H1 (cell line): ENCODE measurements at regions not wholly inside any gene's neighbourhood (a gene's known extent, or its start where the extent isn't known, plus 50 kb on each side); places are given as distances from the start of the nearest gene placed in this dataset.

Experiments
- CTCF ChIA-PET: fragments of 300-600 bp; sonication (Branson Sonifier 250); formaldehyde crosslinking; loops from one replicate; lab custom pipeline; 2021; ENCODE audit not compliant: partially characterized antibody; lab: Charles Lee
- POLR2A ChIA-PET: fragments of 300-600 bp; sonication (Branson Sonifier 250); formaldehyde crosslinking; loops from one replicate; lab custom pipeline; 2021; ENCODE audit warnings: inconsistent platforms; ENCODE audit not compliant: partially characterized antibody; lab: Charles Lee
- DNase-seq, 2 experiments: peaks; one replicate each; pipeline versions ENCODE4 v3.0.0 to v3.0.0-alpha.2; 2010 to 2022; ENCODE audit warnings: low spot score in 2 of 2, low read depth in 1 of 2, mixed read lengths in 1 of 2
- FAIRE-seq: peaks from 2 replicates; lab custom pipeline; 2011; peaks lifted over from hg19 to GRCh38; lab: Jason Lieb, UNC
- H2AFZ ChIP-seq: 2 replicates; pipeline ENCODE4 v1.8.1; 2012; ENCODE audit warnings: low read length, inconsistent platforms
- H2AK5ac ChIP-seq: 2 replicates; pipeline ENCODE4 v1.6.1; 2013; ENCODE audit warnings: low read depth, low read length
- H2BK120ac ChIP-seq: replicated peaks from 2 replicates; pipeline ENCODE3; 2013; ENCODE audit warnings: low read depth, low read length, inconsistent platforms
- H2BK12ac ChIP-seq: 2 replicates; pipeline ENCODE4 v1.6.1; 2013; ENCODE audit warnings: low read depth, low read length
- H2BK15ac ChIP-seq: 2 replicates; pipeline ENCODE4 v1.6.1; 2013; ENCODE audit warnings: low read length
- H2BK20ac ChIP-seq: 2 replicates; pipeline ENCODE4 v1.6.1; 2013; ENCODE audit warnings: low read length
- H2BK5ac ChIP-seq: 2 replicates; pipeline ENCODE4 v1.6.1; 2013; ENCODE audit warnings: low read depth, low read length
- H3K14ac ChIP-seq: 2 replicates; pipeline ENCODE4 v1.6.1; 2013; ENCODE audit warnings: inconsistent platforms; ENCODE audit not compliant: insufficient read length
- H3K18ac ChIP-seq: 2 replicates; pipeline ENCODE4 v1.6.1; 2013; ENCODE audit warnings: low read length; ENCODE audit errors: extremely low read depth
- H3K23ac ChIP-seq: 2 replicates; pipeline ENCODE4 v1.6.1; 2013; ENCODE audit warnings: inconsistent platforms; ENCODE audit not compliant: insufficient read length
- H3K23me2 ChIP-seq: 2 replicates; pipeline ENCODE4 v1.6.1; 2013; ENCODE audit warnings: low read depth, low read length
- H3K27ac ChIP-seq: 2 replicates; pipeline ENCODE4 v1.6.1; 2011; ENCODE audit warnings: low read depth, low read length, inconsistent platforms
- H3K27me3 ChIP-seq, 4 experiments: replicated peaks in 1 of 4; 1 replicate in 1 of 4; 2 replicates in 3 of 4; pipeline versions ENCODE4 v1.6.1 to v1.8.1; 2011 to 2013; ENCODE audit warnings: low read length in 3 of 4, mild to moderate bottlenecking in 3 of 4, inconsistent platforms in 2 of 4, mixed read lengths in 2 of 4, moderate library complexity in 1 of 4; ENCODE audit not compliant: control insufficient read depth in 3 of 4, insufficient read depth in 3 of 4; ENCODE audit errors: extremely low read depth in 1 of 4
- H3K36me3 ChIP-seq, 4 experiments: 2 replicates each; pipeline versions ENCODE4 v1.6.1 to v1.8.1; 2011 to 2013; ENCODE audit warnings: mild to moderate bottlenecking in 4 of 4, low read length in 3 of 4, moderate library complexity in 2 of 4, control low read depth in 1 of 4, inconsistent platforms in 1 of 4; ENCODE audit not compliant: insufficient read depth in 4 of 4, control insufficient read depth in 2 of 4
- H3K4ac ChIP-seq: replicated peaks from 2 replicates; pipeline ENCODE3; 2013; ENCODE audit warnings: low read length, low read depth, mixed read lengths, inconsistent platforms; ENCODE audit not compliant: insufficient read length
- H3K4me1 ChIP-seq, 4 experiments: replicated peaks in 1 of 4; 1 replicate in 1 of 4; 2 replicates in 3 of 4; pipeline versions ENCODE4 v1.6.1 to v1.8.1; 2011 to 2013; ENCODE audit warnings: low read length in 3 of 4, inconsistent platforms in 2 of 4, mixed read lengths in 1 of 4; ENCODE audit not compliant: insufficient read depth in 4 of 4, control insufficient read depth in 3 of 4
- H3K4me2 ChIP-seq, 2 experiments: 2 replicates each; pipeline versions ENCODE4 v1.6.1 to v1.8.1; 2011 to 2013; ENCODE audit warnings: low read depth in 2 of 2, low read length in 2 of 2, control low read depth in 1 of 2, inconsistent platforms in 1 of 2, mild to moderate bottlenecking in 1 of 2; ENCODE audit not compliant: insufficient read depth in 1 of 2
- H3K4me3 ChIP-seq, 4 experiments: fragments of 200-600, 300-600 bp in 1 of 4; sonication (generic), shearing (Covaris generic), sonication (Bioruptor Twin) in 1 of 4; 2 replicates each; pipeline versions ENCODE4 v1.5.1 to v1.8.1; 2011 to 2016; ENCODE audit warnings: low read length in 4 of 4, low read depth in 3 of 4, control low read depth in 2 of 4, inconsistent platforms in 2 of 4, mild to moderate bottlenecking in 2 of 4, mixed read lengths in 1 of 4, moderate library complexity in 1 of 4; ENCODE audit not compliant: insufficient read depth in 2 of 4; ENCODE audit errors: extremely low read depth in 1 of 4
- H3K56ac ChIP-seq: replicated peaks from 2 replicates; pipeline ENCODE3; 2013; ENCODE audit warnings: low read depth, mild to moderate bottlenecking, mixed read lengths, low read length, inconsistent platforms; ENCODE audit not compliant: insufficient read length
- H3K79me1 ChIP-seq: 2 replicates; pipeline ENCODE4 v1.6.1; 2013; ENCODE audit warnings: low read depth, low read length, control low read depth
- H3K79me2 ChIP-seq, 2 experiments: 2 replicates each; pipeline versions ENCODE4 v1.6.1 to v1.8.1; 2012 to 2013; ENCODE audit warnings: low read length in 2 of 2, mild to moderate bottlenecking in 2 of 2, inconsistent platforms in 1 of 2; ENCODE audit not compliant: insufficient read depth in 2 of 2, control insufficient read depth in 1 of 2
- H3K9ac ChIP-seq, 4 experiments: replicated peaks in 1 of 4; 1 replicate in 1 of 4; 2 replicates in 3 of 4; pipeline versions ENCODE4 v1.6.1 to v1.8.1; 2011 to 2013; ENCODE audit warnings: low read depth in 3 of 4, low read length in 3 of 4, control low read depth in 2 of 4, mild to moderate bottlenecking in 2 of 4, moderate library complexity in 2 of 4, inconsistent platforms in 1 of 4; ENCODE audit errors: extremely low read depth in 1 of 4
- H3K9me3 ChIP-seq, 2 experiments: 2 replicates each; pipeline versions ENCODE4 v1.6.1 to v1.8.1; 2012 to 2013; ENCODE audit warnings: mild to moderate bottlenecking in 2 of 2, moderate library complexity in 2 of 2, control low read depth in 1 of 2, inconsistent platforms in 1 of 2, low read depth in 1 of 2, low read length in 1 of 2, mixed read lengths in 1 of 2; ENCODE audit not compliant: insufficient read depth in 2 of 2
- H4K20me1 ChIP-seq, 2 experiments: replicated peaks in 1 of 2; 2 replicates each; pipeline versions ENCODE3 to v1.8.1; 2011 to 2013; ENCODE audit warnings: inconsistent platforms in 2 of 2, low read length in 2 of 2, mild to moderate bottlenecking in 1 of 2; ENCODE audit not compliant: insufficient read depth in 2 of 2, control insufficient read depth in 1 of 2
- H4K5ac ChIP-seq: 2 replicates; pipeline ENCODE4 v1.6.1; 2013; ENCODE audit warnings: low read length, low read depth, mixed read lengths, inconsistent platforms; ENCODE audit not compliant: insufficient read length
- H4K8ac ChIP-seq: 2 replicates; pipeline ENCODE4 v1.8.0; 2013; ENCODE audit warnings: mild to moderate bottlenecking, moderate library complexity, low read length, inconsistent platforms; ENCODE audit not compliant: insufficient read depth; ENCODE audit errors: extremely low read depth
- H4K91ac ChIP-seq: replicated peaks from 2 replicates; pipeline ENCODE3; 2013; ENCODE audit warnings: low read length, mixed read lengths, inconsistent platforms; ENCODE audit not compliant: insufficient read length
- ASH2L ChIP-seq: fragments of 200-600, 300-600 bp; sonication (generic); IDR thresholded peaks from one replicate; pipeline ENCODE4 v1.7.1; 2017; ENCODE audit warnings: low read length
- CBX8 ChIP-seq: fragments of 300-800, 300-1000 bp; sonication (generic); IDR thresholded peaks from 2 replicates; pipeline ENCODE4 v1.7.1; 2016; ENCODE audit warnings: low read depth, low read length, borderline replicate concordance
- CHD1 ChIP-seq: IDR thresholded peaks from 2 replicates; pipeline ENCODE4 v1.6.1; 2012; ENCODE audit warnings: low read depth, low read length, improper control_type of control experiment
- E2F6 ChIP-seq: IDR thresholded peaks from 2 replicates; pipeline ENCODE4 v1.6.1; 2012; ENCODE audit warnings: inconsistent platforms
- JUN ChIP-seq: IDR thresholded peaks from 2 replicates; pipeline ENCODE4 v1.6.1; 2011; ENCODE audit warnings: low read depth, mild to moderate bottlenecking, improper control_type of control experiment, low read length
- SIN3A ChIP-seq, 2 experiments: IDR thresholded peaks in 1 of 2; conservative IDR thresholded peaks in 1 of 2; 2 replicates each; pipeline ENCODE4 v1.6.1; 2011 to 2012; ENCODE audit warnings: low read length in 2 of 2, improper control_type of control experiment in 1 of 2, low read depth in 1 of 2, mild to moderate bottlenecking in 1 of 2
- SIX5 ChIP-seq: IDR thresholded peaks from 2 replicates; pipeline ENCODE4 v1.6.1; 2011; ENCODE audit warnings: mild to moderate bottlenecking, low read depth, low read length
- SP2 ChIP-seq: IDR thresholded peaks from 2 replicates; pipeline ENCODE4 v1.6.1; 2012; ENCODE audit warnings: mild to moderate bottlenecking, low read length, inconsistent platforms
- TBP ChIP-seq: IDR thresholded peaks from 2 replicates; pipeline ENCODE4 v1.6.1; 2011; ENCODE audit warnings: low read depth, low read length, improper control_type of control experiment
- WGBS, 2 experiments: shearing (Covaris generic) in 1 of 2; methylation state at CpG; one replicate each; pipeline versions ENCODE4 v1.1.6 to v1.1.7; 2013 to 2015; ENCODE audit warnings: low lambda C conversion rate in 2 of 2, mixed read lengths in 2 of 2, inconsistent platforms in 1 of 2, low coverage in 1 of 2, missing lambda C conversion rate in 1 of 2; ENCODE audit not compliant: insufficient replicate concordance in 2 of 2, insufficient coverage in 1 of 2, insufficient read length in 1 of 2; ENCODE audit errors: extremely low coverage in 1 of 2, missing lambda C conversion rate in 1 of 2; 5-methylcytosine and 5-hydroxymethylcytosine counted together
- TF ChIP-seq, protein P1 (sequence below), 3 experiments: IDR thresholded peaks; 1 replicate in 2 of 3; 2 replicates in 1 of 3; pipeline versions ENCODE4 v1.5.1 to v1.6.1; 2011; ENCODE audit warnings: low read length in 3 of 3, mild to moderate bottlenecking in 3 of 3, inconsistent platforms in 2 of 3, low read depth in 1 of 3, moderate library complexity in 1 of 3; ENCODE audit not compliant: insufficient read depth in 1 of 3; ENCODE audit errors: control extremely low read depth in 1 of 3

DNA sequence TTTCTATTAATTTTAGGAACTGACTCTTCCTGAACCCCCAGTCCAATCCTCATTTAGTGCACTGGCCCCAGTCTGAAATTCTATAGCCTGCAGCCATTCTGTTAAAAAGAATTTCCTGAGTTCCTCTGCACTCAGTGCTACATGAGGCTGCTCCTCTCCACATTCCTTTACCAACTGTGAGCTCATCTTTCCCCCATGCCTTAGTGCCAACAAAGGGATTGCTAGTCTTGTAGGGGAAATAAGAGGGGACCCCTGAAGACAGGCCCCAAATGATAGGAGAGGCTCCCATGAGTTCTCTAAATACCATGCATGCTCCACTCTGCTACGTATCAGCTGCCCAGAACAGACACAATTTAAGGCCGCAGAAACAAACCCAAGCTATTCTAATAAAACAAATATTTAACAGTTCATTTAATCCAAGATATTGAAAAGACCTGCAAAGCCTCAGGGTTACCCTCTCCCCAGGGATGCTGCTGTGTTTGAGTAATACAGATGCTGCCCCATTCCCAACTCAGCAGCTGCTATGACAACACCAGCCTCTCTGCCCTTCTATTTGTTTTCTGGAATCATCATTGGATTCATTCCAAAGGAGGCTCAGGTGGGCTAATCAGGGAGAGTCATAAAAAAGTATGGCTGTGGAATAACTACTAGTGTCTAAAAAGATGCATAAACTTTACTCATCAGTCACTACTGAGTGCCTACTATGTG lies 228.5 kb downstream of the TOX3 start:
- Histone ChIP-seq H4K8ac (no peak overlapping the region), H3K79me2 (no peaks in the 10 kb centered on the region), H3K79me1 (no peaks in the 10 kb centered on the region), H2BK120ac (no peak overlapping the region), H4K20me1 (no peaks in the 10 kb centered on the region), H3K23me2 (no peaks in the 10 kb centered on the region), H3K9ac (no peak overlapping the region), H3K27ac (no peak overlapping the region), H3K4me3 (no peak overlapping the region), H2BK20ac (no peak overlapping the region), H3K23ac (no peak overlapping the region), H3K9me3 (no peaks in the 10 kb centered on the region), H4K91ac (no peak overlapping the region), H2BK5ac (no peak overlapping the region), H4K5ac (no peak overlapping the region), H2AFZ (0 out of 2 replicates have a peak overlapping the region, but pooled peaks have one; percentile 79), H2AK5ac (no peak overlapping the region), H3K27me3 (no peaks in the 10 kb centered on the region), H3K4ac (no peak overlapping the region), H3K14ac (no peak overlapping the region), H3K4me2 (no peak overlapping the region), H3K56ac (no peak overlapping the region), H3K4me1 (peaks cover 0 to 3% (median 0%) of the 10 kb centered on the region in 4 experiments; a peak in 1 of 7 replicates), H3K18ac (no peak overlapping the region), H3K36me3 (no peaks in the 10 kb centered on the region), H2BK15ac (no peak overlapping the region), H2BK12ac (no peak overlapping the region)
- WGBS, 2 experiments: 88% methylated on average over 2 of the region's 2 CpGs; no CpG with 5 or more reads in 1 of the 2 experiments
- ChIA-PET CTCF (interaction anchor here (0.6 kb wide), 1 partner anchor 505 kb away, joined by 3 read pairs; no protein-coding TSS in a partner anchor), POLR2A (no interaction called here)
- FAIRE-seq (no peak), DNase-seq (no peak)
- TF ChIP-seq, protein P1, sequence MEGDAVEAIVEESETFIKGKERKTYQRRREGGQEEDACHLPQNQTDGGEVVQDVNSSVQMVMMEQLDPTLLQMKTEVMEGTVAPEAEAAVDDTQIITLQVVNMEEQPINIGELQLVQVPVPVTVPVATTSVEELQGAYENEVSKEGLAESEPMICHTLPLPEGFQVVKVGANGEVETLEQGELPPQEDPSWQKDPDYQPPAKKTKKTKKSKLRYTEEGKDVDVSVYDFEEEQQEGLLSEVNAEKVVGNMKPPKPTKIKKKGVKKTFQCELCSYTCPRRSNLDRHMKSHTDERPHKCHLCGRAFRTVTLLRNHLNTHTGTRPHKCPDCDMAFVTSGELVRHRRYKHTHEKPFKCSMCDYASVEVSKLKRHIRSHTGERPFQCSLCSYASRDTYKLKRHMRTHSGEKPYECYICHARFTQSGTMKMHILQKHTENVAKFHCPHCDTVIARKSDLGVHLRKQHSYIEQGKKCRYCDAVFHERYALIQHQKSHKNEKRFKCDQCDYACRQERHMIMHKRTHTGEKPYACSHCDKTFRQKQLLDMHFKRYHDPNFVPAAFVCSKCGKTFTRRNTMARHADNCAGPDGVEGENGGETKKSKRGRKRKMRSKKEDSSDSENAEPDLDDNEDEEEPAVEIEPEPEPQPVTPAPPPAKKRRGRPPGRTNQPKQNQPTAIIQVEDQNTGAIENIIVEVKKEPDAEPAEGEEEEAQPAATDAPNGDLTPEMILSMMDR (IDR thresholded peaks at IDR 0.05; ENCODE audit: control extremely low read depth in 1 of 3, insufficient read depth in 1 of 3, low read depth in 1 of 3, low read length in 3 of 3): no peak
- TF ChIP-seq TBP (no peak), SIN3A (conservative IDR thresholded peaks at IDR 0.05 in 1 of 2, IDR thresholded peaks at IDR 0.05 in 1 of 2; ENCODE audit: low read depth in 1 of 2, low read length in 2 of 2) (no peak), JUN (no peak), SP2 (no peak), CHD1 (no peak), CBX8 (no peak), SIX5 (no peak), ASH2L (no peak), E2F6 (no peak)
